Ishikawa (cell line): ENCODE measurements at regions not wholly inside any gene's neighbourhood (a gene's known extent, or its start where the extent isn't known, plus 50 kb on each side); places are given as distances from the start of the nearest gene placed in this dataset.

Source experiments
- CEBPB ChIP-seq: IDR thresholded peaks from 2 replicates; pipeline ENCODE4 v1.6.1; 2012
- CREB1 ChIP-seq: IDR thresholded peaks from 2 replicates; pipeline ENCODE4 v1.6.1; 2012; ENCODE audit warnings: low read depth
- EGR1 ChIP-seq: IDR thresholded peaks from 2 replicates; pipeline ENCODE4 v1.6.1; 2012
- EP300 ChIP-seq: IDR thresholded peaks from 2 replicates; pipeline ENCODE4 v1.6.1; 2012; ENCODE audit warnings: borderline replicate concordance
- FOXM1 ChIP-seq: IDR thresholded peaks from 2 replicates; pipeline ENCODE4 v1.6.1; 2012; ENCODE audit warnings: low read depth, borderline replicate concordance
- MAX ChIP-seq: IDR thresholded peaks from 2 replicates; pipeline ENCODE4 v1.6.1; 2012
- NFIC ChIP-seq: IDR thresholded peaks from 2 replicates; pipeline ENCODE4 v1.6.1; 2012
- RAD21 ChIP-seq: IDR thresholded peaks from 2 replicates; pipeline ENCODE4 v1.6.1; 2012; ENCODE audit warnings: low read depth
- REST ChIP-seq: IDR thresholded peaks from 2 replicates; pipeline ENCODE4 v1.6.1; 2012; ENCODE audit warnings: low read depth, mild to moderate bottlenecking
- TAF1 ChIP-seq: IDR thresholded peaks from 2 replicates; pipeline ENCODE4 v1.6.1; 2012; ENCODE audit warnings: low read depth, mild to moderate bottlenecking
- TCF12 ChIP-seq: IDR thresholded peaks from 2 replicates; pipeline ENCODE4 v1.6.1; 2012; ENCODE audit warnings: low read depth
- TEAD4 ChIP-seq: IDR thresholded peaks from 2 replicates; pipeline ENCODE4 v1.6.1; 2012
- USF1 ChIP-seq: IDR thresholded peaks from 2 replicates; pipeline ENCODE4 v1.6.1; 2012
- YY1 ChIP-seq: IDR thresholded peaks from 2 replicates; pipeline ENCODE4 v1.6.1; 2012; ENCODE audit warnings: low read depth
- ZBTB7A ChIP-seq: IDR thresholded peaks from 2 replicates; pipeline ENCODE4 v1.6.1; 2012; ENCODE audit warnings: low read depth

GRCh38 chr2:22185251-22185650 lies 1061.5 kb downstream of the TDRD15 start:
- TF ChIP-seq EGR1 (no peak), REST (no peak), EP300 (no peak), MAX (no peak), ZBTB7A (no peak), TCF12 (no peak), CREB1 (no peak), CEBPB (no peak), USF1 (no peak), YY1 (no peak), TAF1 (no peak), FOXM1 (no peak), RAD21 (no peak), TEAD4 (no peak), NFIC (no peak)

- TF ChIP-seq FOXM1, result no peak
- TF ChIP-seq RAD21, result no peak
These were observed 1066.2 kb downstream of the TDRD15 start for GRCh38 chr2:22189893-22190480.

- no peak for TF ChIP-seq TAF1
These were observed 1070.5 kb downstream of the TDRD15 start for GRCh38 chr2:22194218-22194617.

GRCh38 chr2:22196806-22197205 lies 1073.0 kb downstream of the TDRD15 start:
- TF ChIP-seq EP300 (no peak), CEBPB (no peak), ZBTB7A (no peak), REST (no peak), MAX (no peak), CREB1 (no peak), FOXM1 (no peak), TAF1 (no peak), EGR1 (no peak), YY1 (no peak), TEAD4 (no peak)

GRCh38 chr2:22198381-22199283 lies 1074.9 kb downstream of the TDRD15 start:
- TF ChIP-seq TAF1 (no peak), YY1 (no peak)

- TF ChIP-seq TAF1, result no peak
- no peak for TF ChIP-seq ZBTB7A
- TF ChIP-seq MAX, result no peak
- TF ChIP-seq EP300, result no peak
- no peak for TF ChIP-seq TEAD4
- no peak for TF ChIP-seq USF1
- TF ChIP-seq REST, result no peak
- TF ChIP-seq YY1, result no peak
- no peak for TF ChIP-seq CREB1
These were observed 1076.2 kb downstream of the TDRD15 start for GRCh38 chr2:22199994-22200393.
